Iris pigment epithelial cell (primary cell): ENCODE measurements at regions not wholly inside any gene's neighbourhood (a gene's known extent, or its start where the extent isn't known, plus 50 kb on each side); places are given as distances from the start of the nearest gene placed in this dataset.
A peak's percentile ranks its signal among the peaks of the same experiment; 100 is the strongest.
"Not testable (repeated sequence)": the region's sequence is repeated elsewhere in the genome, so short reads cannot be mapped to it uniquely, and the experiment has no call there.

Experiments
- DNase-seq: peaks from one replicate; pipeline ENCODE4 v3.0.0-alpha.2; 2011; ENCODE audit warnings: low read depth

DNA sequence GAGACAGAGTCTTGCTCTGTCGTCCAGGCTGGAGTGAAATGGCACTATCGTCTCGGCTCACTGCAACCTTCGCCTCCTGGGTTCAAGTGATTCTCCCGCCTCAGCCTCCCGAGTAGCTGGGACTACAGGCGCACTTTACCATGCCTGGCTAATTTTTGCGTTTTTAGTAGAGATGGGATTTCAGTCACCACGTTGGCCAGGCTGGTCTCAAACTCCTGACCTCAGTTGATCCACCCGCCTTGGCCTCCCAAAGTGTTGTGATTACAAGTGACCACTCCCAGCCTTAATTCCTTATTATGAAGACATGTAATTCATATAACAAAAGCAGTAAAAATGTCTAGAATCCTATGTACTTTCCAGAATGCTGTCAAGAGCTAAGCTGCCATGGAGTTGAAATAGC is 434.5 kb upstream of the ZNG1F start:
- not testable (repeated sequence) for DNase-seq

DNA sequence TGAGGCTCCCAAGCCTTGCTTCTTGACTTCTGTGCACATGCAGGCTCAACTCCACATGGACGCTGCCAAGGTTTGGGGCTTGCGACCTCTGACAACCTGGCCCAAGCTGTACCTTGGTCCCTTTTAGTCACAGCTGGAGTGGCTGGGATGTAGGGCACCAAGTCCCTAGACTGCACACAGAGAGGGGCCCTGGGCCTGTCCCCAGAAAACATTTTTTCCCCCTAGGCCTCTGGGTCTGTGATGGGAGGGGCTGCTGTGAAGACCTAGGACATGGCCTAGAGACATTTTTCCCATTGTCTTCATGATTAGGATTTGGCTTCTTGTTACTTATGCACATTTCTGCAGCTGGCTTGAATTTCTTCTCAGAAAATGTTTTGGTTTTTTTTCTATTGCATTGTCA is 430.1 kb upstream of the ZNG1F start:
- not testable (repeated sequence) for DNase-seq

DNA sequence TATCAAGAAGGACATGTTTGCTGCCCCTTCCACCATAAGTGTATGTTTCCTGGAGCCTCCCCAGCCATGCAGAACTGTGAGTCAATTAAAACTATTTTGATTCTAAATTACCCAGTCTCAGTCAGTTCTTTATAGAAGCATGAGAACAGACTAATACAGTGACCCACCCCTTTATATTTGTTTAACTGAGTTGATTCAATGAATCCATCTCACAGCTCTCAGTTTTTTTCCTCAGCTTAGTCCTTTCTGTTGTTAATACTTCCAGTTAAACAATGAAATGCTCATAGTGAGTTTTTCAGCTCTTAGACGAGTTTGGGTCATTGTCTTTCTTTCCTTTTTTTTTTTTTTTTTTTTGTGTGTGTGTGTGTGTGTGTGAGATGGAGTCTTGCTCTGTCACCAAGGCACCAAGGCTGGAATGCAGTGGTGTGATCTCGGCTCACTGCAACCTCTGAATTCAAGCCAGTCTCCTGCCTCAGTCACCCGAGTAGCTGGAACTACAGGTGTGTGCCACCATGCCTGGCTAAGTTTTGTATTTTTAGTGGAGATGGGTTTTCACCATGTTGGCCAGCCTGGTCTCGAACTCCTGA is 417.9 kb upstream of the ZNG1F start:
- DNase-seq: not testable (repeated sequence)

GRCh38 chr9:41565572-41565971 is 376.5 kb upstream of the ZNG1F start:
- DNase-seq: peak; percentile 0
